VCaP (cell line): ENCODE measurements at regions not wholly inside any gene's neighbourhood (a gene's known extent, or its start where the extent isn't known, plus 50 kb on each side); places are given as distances from the start of the nearest gene placed in this dataset.

Experiments
- H3K27ac ChIP-seq: fragments of 450-650 bp; 2 replicates; pipeline ENCODE4 v1.5.1; 2017
- TF ChIP-seq, protein P1 (sequence below): fragments of 450-650 bp; conservative IDR thresholded peaks from 2 replicates; pipeline ENCODE4 v1.5.1; 2017; ENCODE audit warnings: mild to moderate bottlenecking, moderate library complexity

DNA sequence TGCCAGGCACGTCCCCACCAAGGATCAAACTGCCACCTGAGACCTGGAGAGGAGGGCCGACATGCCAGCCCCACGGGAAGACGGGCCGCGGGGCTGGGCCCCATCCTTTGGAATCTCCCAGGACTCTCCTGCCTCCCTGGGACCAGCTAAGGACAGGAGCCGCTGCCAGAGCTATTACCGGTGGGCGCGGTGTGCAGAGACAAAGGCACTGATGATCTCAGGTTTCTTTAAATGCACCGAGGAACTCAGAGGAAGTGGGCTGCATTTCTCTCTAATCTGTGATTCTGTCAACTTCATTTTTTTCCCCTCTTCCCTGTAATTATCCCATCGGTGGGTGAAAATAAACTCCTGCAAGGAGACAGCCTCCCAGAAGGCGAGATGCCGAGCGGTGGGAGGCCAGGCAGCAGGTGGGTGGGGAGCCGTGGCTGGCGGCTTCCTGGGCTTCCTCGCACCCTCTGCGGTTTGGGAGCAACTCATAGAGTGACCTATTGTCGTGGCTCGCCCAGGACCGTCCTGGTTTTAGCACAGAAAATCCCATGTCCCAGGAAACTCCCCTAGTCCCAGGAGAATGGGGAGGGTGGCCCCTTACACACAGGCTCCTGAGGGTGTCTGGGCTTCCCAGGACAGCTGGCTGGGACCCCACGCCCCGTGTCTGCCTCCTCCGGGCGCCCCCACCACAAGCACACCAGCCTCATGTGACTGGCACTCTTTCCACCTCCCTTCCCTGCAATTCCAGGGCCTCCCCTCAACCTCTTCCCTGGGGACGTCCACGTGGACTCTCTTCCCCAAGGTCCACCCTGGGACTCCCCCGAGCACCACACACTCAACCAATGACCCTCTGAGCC is 62.3 kb upstream of the ADRA2C start:
- H3K27ac ChIP-seq, result no peak overlapping the region
- TF ChIP-seq, protein P1, sequence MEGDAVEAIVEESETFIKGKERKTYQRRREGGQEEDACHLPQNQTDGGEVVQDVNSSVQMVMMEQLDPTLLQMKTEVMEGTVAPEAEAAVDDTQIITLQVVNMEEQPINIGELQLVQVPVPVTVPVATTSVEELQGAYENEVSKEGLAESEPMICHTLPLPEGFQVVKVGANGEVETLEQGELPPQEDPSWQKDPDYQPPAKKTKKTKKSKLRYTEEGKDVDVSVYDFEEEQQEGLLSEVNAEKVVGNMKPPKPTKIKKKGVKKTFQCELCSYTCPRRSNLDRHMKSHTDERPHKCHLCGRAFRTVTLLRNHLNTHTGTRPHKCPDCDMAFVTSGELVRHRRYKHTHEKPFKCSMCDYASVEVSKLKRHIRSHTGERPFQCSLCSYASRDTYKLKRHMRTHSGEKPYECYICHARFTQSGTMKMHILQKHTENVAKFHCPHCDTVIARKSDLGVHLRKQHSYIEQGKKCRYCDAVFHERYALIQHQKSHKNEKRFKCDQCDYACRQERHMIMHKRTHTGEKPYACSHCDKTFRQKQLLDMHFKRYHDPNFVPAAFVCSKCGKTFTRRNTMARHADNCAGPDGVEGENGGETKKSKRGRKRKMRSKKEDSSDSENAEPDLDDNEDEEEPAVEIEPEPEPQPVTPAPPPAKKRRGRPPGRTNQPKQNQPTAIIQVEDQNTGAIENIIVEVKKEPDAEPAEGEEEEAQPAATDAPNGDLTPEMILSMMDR, result no peak

DNA sequence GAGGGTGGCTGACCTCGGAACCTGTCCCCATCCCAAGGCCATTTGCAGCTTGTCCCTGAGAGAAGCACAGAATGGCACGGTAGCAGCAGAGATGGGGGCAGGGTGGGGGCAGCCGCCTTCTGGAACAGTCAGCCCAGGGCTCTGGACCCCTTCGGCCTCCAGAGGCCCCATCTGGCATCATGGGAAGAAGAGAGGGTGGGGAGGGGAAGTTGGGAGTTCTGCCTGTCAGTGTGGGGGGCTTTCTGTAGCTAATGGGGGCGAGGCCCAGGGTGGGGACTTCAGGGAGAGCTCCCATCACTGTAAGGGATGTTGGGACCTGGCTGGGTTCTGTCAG is 62.9 kb upstream of the ADRA2C start:
- TF ChIP-seq, protein P1, result no peak
- H3K27ac ChIP-seq, result no peak overlapping the region

DNA sequence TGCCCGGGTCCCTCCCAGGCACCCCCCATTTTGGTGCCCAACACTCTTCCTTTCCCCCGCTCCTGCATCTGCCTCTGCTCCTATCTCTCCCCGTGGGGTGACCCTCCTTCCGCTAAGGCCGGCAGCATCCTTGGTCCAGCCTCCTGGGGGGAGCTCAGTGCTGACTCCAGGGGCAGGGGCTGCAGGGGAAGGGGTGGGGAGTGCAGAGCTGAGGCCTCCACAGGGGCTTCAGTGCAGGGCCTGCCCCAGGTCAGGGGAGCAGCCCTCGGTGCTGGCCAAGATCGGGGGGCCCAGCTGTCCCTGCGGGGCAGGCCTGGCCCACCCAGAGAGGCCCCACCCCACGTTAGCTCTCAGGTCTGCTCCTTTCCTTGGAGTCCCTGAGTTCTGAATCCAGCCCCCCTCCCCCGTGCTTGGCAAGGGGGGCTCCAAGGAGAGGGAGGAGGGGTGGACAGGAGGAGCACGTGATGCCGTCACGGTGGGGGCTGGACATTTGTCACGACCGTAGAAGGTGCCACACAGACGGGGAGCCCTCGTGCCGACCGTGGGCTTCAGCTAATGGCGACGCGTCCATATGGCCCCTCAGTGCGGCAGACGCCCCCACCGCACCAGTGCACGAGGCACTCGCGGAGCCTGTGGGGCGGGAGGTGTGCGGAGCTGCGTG is 63.5 kb upstream of the ADRA2C start:
- TF ChIP-seq, protein P1, result no peak
- H3K27ac ChIP-seq, result no peak overlapping the region

DNA sequence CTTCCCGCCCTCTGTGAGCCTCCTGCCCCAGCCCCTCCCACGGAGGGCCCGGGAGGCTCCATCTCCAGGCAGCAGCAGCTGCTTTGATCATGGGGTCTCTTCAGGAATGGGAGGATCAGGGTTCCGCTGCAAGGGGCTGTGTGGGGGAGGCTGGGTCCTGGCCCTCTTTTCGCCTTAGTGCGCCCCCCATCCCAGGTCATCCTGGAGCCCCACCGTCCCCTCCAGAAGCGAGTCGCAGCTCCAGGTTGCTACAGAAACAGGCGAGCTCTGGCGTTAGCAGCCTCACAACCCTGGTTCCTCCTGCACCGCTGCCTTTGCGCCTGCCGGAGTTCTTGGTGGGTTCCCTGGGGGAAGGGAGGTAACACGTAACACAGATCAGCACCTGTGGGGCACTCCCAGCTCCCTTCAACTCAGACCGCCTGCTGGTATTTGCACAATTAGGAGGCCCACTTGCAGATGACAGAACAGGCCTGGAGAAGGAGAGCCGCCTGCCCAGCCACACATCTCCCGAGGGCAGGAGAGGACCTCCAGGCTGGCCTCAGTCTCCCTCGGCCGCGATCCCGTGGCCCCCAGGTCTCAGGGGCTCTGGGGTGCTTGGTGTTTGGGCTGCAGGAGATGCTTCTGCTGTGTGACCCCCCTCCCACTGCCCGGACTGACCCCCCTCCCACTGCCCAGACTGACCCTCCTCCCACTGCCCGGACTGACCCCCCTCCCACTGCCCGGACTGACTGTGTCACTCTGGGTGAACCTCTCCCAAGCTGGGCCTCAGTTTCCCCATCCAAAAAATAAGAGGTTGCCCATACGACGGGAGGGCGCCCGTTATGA is 64.2 kb upstream of the ADRA2C start:
- TF ChIP-seq, protein P1, result no peak
- H3K27ac ChIP-seq, result no peak overlapping the region

DNA sequence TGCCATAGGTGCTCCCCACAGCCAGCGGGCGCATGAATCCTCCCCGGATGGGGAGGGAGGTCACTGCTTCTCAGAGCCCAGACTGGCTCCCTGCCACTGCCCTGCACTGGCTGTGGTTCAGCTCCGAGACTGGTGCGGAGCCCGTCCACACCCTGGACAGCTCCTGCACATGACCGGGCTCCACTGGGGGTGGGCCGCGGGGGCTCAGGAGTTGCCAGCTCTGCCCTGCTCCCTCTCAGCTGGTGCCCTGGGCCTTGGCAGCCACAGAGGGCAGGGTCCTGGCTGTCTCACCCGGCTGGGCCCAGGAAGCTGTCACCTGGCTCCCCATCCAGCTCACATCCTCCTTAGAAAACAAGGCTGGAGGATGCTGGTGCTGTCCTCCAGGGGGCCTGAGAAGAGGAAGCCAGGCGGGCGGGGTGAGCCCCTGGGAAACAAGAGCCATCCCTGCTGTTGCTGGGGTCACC is 64.9 kb upstream of the ADRA2C start:
- TF ChIP-seq, protein P1, result no peak
- no peak overlapping the region for H3K27ac ChIP-seq

DNA sequence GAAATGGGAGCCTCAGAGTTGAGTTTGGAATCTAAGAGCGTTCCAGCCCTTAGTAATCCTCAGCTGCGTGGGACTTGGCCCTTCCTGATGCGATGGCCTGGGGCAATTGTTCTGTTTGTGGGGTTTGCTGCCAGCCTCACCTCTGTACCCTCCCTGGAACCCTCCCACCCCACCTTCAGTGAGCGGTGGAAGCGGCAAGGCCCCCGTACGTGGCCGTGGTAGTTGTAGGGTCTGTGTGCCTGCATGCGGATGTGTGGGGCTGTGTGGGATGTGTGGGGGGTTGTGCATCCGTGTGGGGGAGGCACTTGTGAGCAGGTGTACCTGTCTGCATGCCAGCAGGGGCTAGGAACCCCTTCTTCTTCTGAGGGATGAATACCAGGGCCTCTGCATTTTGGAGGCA is 65.4 kb upstream of the ADRA2C start:
- TF ChIP-seq, protein P1, result no peak
- no peak overlapping the region for H3K27ac ChIP-seq

DNA sequence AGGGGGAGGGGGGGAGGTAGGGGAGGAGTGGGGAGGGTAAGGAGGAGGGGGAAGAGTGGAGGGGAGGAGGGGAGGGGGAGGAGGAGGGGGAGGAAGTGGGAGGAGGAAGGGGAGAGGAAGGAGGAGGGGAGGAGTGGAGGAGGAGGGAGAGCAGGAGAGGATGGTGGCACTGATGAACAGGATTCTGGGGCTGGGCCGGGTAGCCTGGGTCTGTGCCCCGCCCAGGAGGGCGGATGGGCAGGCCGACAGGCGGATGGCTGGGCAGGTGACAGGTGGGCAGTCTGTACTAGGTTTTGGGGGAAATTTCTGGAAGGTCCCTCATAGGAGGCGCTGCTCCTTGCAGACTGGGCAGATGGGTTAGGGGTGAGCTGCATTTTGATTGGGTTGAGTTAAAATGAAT is 66.0 kb upstream of the ADRA2C start:
- H3K27ac ChIP-seq, result no peak overlapping the region
- TF ChIP-seq, protein P1, result no peak
